Neuronal stem cell (in vitro differentiated cells): ENCODE measurements at regions not wholly inside any gene's neighbourhood (a gene's known extent, or its start where the extent isn't known, plus 50 kb on each side); places are given as distances from the start of the nearest gene placed in this dataset.

Experiments used
- DNase-seq: peaks from one replicate; pipeline ENCODE4 v3.0.0-alpha.2; 2013; ENCODE audit warnings: low spot score
- H2AFZ ChIP-seq: one replicate; pipeline ENCODE4 v1.6.1; 2013; ENCODE audit warnings: mild to moderate bottlenecking, low read length, inconsistent platforms
- H2AK5ac ChIP-seq: 2 replicates; pipeline ENCODE4 v1.6.1; 2013; ENCODE audit warnings: low read depth, mild to moderate bottlenecking, inconsistent platforms, low read length, moderate library complexity, mixed read lengths
- H2BK120ac ChIP-seq: 2 replicates; pipeline ENCODE4 v1.6.1; 2013; ENCODE audit warnings: low read depth, mild to moderate bottlenecking, inconsistent platforms, low read length, moderate library complexity, mixed read lengths
- H2BK12ac ChIP-seq: one replicate; pipeline ENCODE4 v1.6.1; 2013; ENCODE audit warnings: low read length, inconsistent platforms
- H2BK15ac ChIP-seq: 2 replicates; pipeline ENCODE4 v1.6.1; 2013; ENCODE audit warnings: mild to moderate bottlenecking, low read length, inconsistent platforms, mixed read lengths
- H2BK5ac ChIP-seq: one replicate; pipeline ENCODE4 v1.6.1; 2013; ENCODE audit warnings: inconsistent platforms, mild to moderate bottlenecking, low read length, moderate library complexity
- H3K14ac ChIP-seq: one replicate; pipeline ENCODE4 v1.6.1; 2013; ENCODE audit warnings: low read length, inconsistent platforms
- H3K18ac ChIP-seq: 2 replicates; pipeline ENCODE4 v1.6.1; 2013; ENCODE audit warnings: low read length, inconsistent platforms
- H3K23ac ChIP-seq: 2 replicates; pipeline ENCODE4 v1.6.1; 2013; ENCODE audit warnings: low read depth, mild to moderate bottlenecking, mixed read lengths, low read length, inconsistent platforms; ENCODE audit not compliant: poor library complexity
- H3K27ac ChIP-seq: replicated peaks from 3 replicates; pipeline ENCODE4 v1.5.1; 2013; ENCODE audit warnings: low read length, inconsistent platforms
- H3K27me3 ChIP-seq, 3 experiments: 2 replicates each; pipeline ENCODE4 v1.6.1; 2013; ENCODE audit warnings: low read length in 3 of 3, mild to moderate bottlenecking in 2 of 3, inconsistent platforms in 1 of 3, low read depth in 1 of 3, mixed read lengths in 1 of 3, moderate library complexity in 1 of 3; ENCODE audit not compliant: control insufficient read depth in 3 of 3, insufficient read depth in 3 of 3
- H3K36me3 ChIP-seq, 2 donors: replicated peaks in 1 of 2; 2 replicates each; pipeline ENCODE4 v1.6.1; 2013; ENCODE audit warnings: low read length in 2 of 2; ENCODE audit not compliant: control insufficient read depth in 2 of 2, insufficient read depth in 2 of 2
- H3K4ac ChIP-seq: 2 replicates; pipeline ENCODE4 v1.6.1; 2013; ENCODE audit warnings: inconsistent platforms, mild to moderate bottlenecking, low read length, moderate library complexity
- H3K4me1 ChIP-seq, 2 donors: 1 replicate in 1 of 2; 2 replicates in 1 of 2; pipeline ENCODE4 v1.6.1; 2013; ENCODE audit warnings: low read length in 2 of 2, low read depth in 1 of 2; ENCODE audit not compliant: control insufficient read depth in 2 of 2, insufficient read depth in 1 of 2
- H3K4me2 ChIP-seq: one replicate; pipeline ENCODE4 v1.6.1; 2013; ENCODE audit warnings: mild to moderate bottlenecking, low read length, inconsistent platforms; ENCODE audit not compliant: insufficient read depth, poor library complexity, severe bottlenecking
- H3K4me3 ChIP-seq, 2 donors: 2 replicates each; pipeline ENCODE4 v1.5.1; 2013; ENCODE audit warnings: low read length in 2 of 2, mild to moderate bottlenecking in 2 of 2, inconsistent platforms in 1 of 2, moderate library complexity in 1 of 2
- H3K79me1 ChIP-seq: one replicate; pipeline ENCODE4 v1.6.1; 2013; ENCODE audit warnings: low read depth, mild to moderate bottlenecking, inconsistent platforms, low read length, moderate library complexity
- H3K9ac ChIP-seq: one replicate; pipeline ENCODE4 v1.6.1; 2013; ENCODE audit warnings: mild to moderate bottlenecking, low read depth, low read length, inconsistent platforms; ENCODE audit not compliant: poor library complexity
- H3K9me3 ChIP-seq, 2 donors: replicated peaks in 1 of 2; 2 replicates each; pipeline versions ENCODE3 to v1.6.1; 2013; ENCODE audit warnings: low read length in 2 of 2, mild to moderate bottlenecking in 2 of 2, inconsistent platforms in 1 of 2, low read depth in 1 of 2, mixed read lengths in 1 of 2, moderate library complexity in 1 of 2; ENCODE audit not compliant: control insufficient read depth in 2 of 2, insufficient read depth in 1 of 2
- H4K8ac ChIP-seq: one replicate; pipeline ENCODE4 v1.6.1; 2013; ENCODE audit warnings: low read depth, mild to moderate bottlenecking, inconsistent platforms, low read length, moderate library complexity
- H4K91ac ChIP-seq: one replicate; pipeline ENCODE4 v1.6.1; 2013; ENCODE audit warnings: low read length, low read depth, mild to moderate bottlenecking, inconsistent platforms; ENCODE audit not compliant: poor library complexity
- WGBS, 2 donors: extraction: QIAGEN DNeasy Blood & Tissue Kit; methylation state at CpG; one replicate each; pipeline ENCODE4 v1.1.7; 2013; ENCODE audit warnings: missing lambda C conversion rate in 2 of 2, mixed read lengths in 1 of 2; ENCODE audit not compliant: insufficient read length in 2 of 2, insufficient replicate concordance in 1 of 2; ENCODE audit errors: extremely low coverage in 2 of 2; 5-methylcytosine and 5-hydroxymethylcytosine counted together

DNA sequence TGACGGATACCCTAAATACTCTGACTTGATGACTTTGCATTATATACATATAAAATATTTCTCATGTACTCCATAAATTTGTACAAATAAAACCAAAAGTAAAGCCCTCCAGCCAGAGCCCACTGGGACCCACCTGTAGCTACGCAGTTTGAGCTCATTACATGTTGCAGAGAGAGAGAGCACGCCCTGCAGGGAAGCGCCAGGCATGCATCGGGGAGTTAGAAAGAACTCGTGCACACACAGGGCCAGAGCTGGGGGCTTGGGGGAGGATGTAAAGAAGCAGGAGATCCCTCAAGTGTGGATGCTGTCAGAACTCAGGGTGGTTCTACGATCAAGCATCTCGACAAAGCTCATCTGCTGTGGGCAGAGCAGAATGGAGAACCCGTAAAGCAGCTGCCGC is 178.5 kb upstream of the RTL1 start:
- no peak overlapping the region for H2AK5ac ChIP-seq
- H3K14ac ChIP-seq: no peak overlapping the region
- H2BK5ac ChIP-seq: no peak overlapping the region
- H3K9me3 ChIP-seq: peaks cover 0 to 2% of the 10 kb centered on the region in 2 donors
- no peak overlapping the region for H3K27ac ChIP-seq
- no peak overlapping the region for H2BK120ac ChIP-seq
- H3K4me3 ChIP-seq: no peak overlapping the region
- no peak for DNase-seq
- H2BK12ac ChIP-seq: no peak overlapping the region
- H3K23ac ChIP-seq: no peak overlapping the region
- no peaks in the 10 kb centered on the region for H3K79me1 ChIP-seq
- no peak overlapping the region for H3K4ac ChIP-seq
- no peaks in the 10 kb centered on the region for H3K36me3 ChIP-seq
- H4K8ac ChIP-seq: no peak overlapping the region
- peaks cover 3 to 4% of the 10 kb centered on the region in 2 donors for H3K4me1 ChIP-seq
- H2BK15ac ChIP-seq: no peak overlapping the region
- no CpG with 5 or more reads among the region's 10 CpGs for WGBS, 2 donors
- H4K91ac ChIP-seq: no peak overlapping the region
- peaks cover 0 to 19% (median 16%) of the 10 kb centered on the region in 3 experiments for H3K27me3 ChIP-seq
- H3K18ac ChIP-seq: no peak overlapping the region
- no peak overlapping the region for H3K4me2 ChIP-seq
- H3K9ac ChIP-seq: no peak overlapping the region
- H2AFZ ChIP-seq: no peak overlapping the region

DNA sequence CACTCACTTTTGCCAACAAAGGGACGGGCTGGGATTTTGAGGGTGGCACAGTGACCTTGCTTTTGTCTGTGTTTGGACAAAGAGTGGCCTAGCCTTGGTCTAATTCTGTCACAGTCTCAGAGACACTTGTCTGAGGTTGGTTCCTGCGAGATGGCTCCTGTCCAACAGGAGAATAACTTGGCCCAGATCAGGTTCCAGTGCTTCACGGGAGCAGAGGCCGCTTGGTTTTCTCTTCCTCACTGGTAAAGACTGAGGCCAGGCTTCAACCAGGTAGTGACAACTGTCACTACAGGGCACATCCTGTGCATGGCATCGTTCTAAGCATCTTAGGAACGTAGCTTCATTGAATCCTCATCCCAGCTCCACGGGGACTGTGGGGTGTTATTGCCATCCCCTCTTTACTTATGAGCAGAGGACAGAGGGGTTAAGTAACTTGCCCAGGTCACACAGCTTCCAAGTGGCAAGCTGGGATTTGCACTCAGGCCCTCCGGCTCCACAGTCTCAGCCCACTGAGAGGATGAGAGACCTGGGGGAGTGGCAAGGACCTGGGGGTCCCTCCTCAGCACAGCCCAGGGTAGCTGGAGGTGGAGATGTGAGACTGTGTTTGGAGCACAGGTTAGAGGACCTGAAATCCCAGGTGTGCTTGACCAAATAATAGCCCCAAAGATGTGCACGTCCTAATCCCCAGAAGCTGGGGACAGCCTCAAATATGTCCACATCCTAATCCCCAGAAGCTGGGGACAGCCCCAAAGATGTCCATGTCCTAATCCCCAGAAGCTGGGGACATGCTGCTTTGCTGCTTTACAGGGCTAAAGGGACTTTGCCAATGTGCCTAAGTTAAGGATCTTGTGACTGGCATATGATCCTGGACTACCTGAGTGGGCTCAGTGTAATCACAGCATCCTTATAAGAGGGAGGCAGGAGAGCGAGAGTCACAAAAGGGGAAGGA is 179.2 kb upstream of the RTL1 start:
- Histone ChIP-seq H2BK12ac (no peak overlapping the region), H2BK5ac (no peak overlapping the region), H3K18ac (no peak overlapping the region), H3K14ac (no peak overlapping the region), H3K9me3 (peaks cover 0 to 2% of the 10 kb centered on the region in 2 donors), H3K36me3 (no peaks in the 10 kb centered on the region), H2BK15ac (no peak overlapping the region), H4K91ac (peak overlapping the region; percentile 39), H3K27ac (no peak overlapping the region), H3K79me1 (no peaks in the 10 kb centered on the region), H3K4me1 (peaks cover 0 to 1% of the 10 kb centered on the region in 2 donors), H2AK5ac (peak overlapping the region; percentile 54), H3K9ac (no peak overlapping the region), H3K27me3 (peaks cover 0 to 16% (median 12%) of the 10 kb centered on the region in 3 experiments), H3K23ac (no peak overlapping the region), H3K4me3 (no peak overlapping the region), H2BK120ac (no peak overlapping the region), H4K8ac (no peak overlapping the region), H3K4ac (no peak overlapping the region), H3K4me2 (no peak overlapping the region), H2AFZ (no peak overlapping the region)
- DNase-seq: no peak
- no CpG with 5 or more reads among the region's 10 CpGs for WGBS, 2 donors

DNA sequence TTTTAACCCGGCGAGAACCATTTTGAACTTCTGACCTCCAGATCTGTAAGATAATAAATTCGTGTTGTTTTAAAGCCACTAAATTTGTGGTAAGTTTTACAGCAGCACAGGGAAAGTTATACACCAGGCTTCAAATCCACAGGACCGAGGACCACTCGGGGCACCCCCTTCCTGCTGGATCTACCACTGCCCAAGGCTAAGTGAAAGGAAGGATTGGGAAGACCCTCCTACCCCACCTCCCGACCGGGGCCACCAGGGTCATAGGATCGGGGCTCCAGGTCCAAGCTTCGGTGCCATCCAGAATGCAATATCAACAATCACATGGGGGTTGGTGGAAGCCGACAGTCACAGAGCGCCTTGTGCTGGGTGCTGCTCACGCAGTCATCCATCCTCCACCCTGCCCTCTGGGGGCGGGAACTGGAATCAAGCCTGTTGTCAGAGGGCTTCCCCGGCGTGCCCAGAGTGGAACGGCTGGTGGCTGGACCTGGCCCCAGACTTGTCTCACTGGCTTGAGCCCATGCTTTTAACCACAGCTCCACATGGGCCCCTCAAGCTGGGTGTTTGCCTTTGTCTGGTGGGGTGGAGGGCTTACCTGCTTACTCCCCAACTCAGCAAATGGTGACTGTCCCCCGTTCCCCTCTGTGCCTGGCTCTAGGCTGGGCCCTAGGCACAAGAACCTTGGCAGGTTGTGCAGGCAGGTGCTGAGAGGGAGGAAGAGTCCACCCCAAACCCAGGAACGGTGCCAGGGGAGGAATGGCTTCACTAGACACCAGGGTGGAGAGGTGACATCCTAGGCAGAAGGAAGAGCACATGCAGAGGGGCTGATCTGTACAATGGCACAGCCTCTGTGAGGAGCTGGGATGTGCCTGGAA is 180.3 kb upstream of the RTL1 start:
- H2BK15ac ChIP-seq: no peak overlapping the region
- H3K27ac ChIP-seq: no peak overlapping the region
- no peak for DNase-seq
- H3K79me1 ChIP-seq: no peaks in the 10 kb centered on the region
- no peak overlapping the region for H2BK12ac ChIP-seq
- no peak overlapping the region for H2BK120ac ChIP-seq
- H4K91ac ChIP-seq: no peak overlapping the region
- no peak overlapping the region for H2AK5ac ChIP-seq
- H2AFZ ChIP-seq: no peak overlapping the region
- no peak overlapping the region for H4K8ac ChIP-seq
- no peaks in the 10 kb centered on the region for H3K36me3 ChIP-seq
- no peak overlapping the region for H3K9ac ChIP-seq
- no peak overlapping the region for H3K23ac ChIP-seq
- peak overlapping the region; percentile 15 for H3K18ac ChIP-seq
- no peak overlapping the region for H3K4me3 ChIP-seq
- no peak overlapping the region for H2BK5ac ChIP-seq
- H3K9me3 ChIP-seq: peaks cover 0 to 2% of the 10 kb centered on the region in 2 donors
- H3K14ac ChIP-seq: no peak overlapping the region
- H3K4me2 ChIP-seq: no peak overlapping the region
- no CpG with 5 or more reads among the region's 18 CpGs for WGBS, 2 donors
- peaks cover 0 to 7% (median 1%) of the 10 kb centered on the region in 3 experiments for H3K27me3 ChIP-seq
- no peak overlapping the region for H3K4ac ChIP-seq
- H3K4me1 ChIP-seq: no peaks in the 10 kb centered on the region

DNA sequence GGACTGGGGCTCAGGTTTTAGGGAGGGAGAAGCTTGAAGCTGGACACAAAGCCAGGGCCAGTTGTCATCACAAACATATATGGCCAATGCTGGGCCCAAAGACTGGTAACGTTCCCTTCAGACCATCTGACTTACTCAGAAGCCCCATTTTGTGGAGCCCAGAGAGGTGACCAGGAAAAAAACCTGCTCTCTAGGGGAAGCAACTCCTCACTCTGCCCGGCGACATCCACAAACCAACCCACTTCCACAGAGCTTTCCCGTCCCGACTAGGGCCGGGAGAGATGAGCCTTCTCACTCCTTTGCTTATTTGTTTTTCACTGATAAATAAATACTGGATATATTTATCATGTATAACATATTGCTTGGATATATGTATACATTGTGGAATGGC is 180.9 kb upstream of the RTL1 start:
- Histone ChIP-seq H3K14ac (no peak overlapping the region), H2BK12ac (no peak overlapping the region), H3K79me1 (no peaks in the 10 kb centered on the region), H3K27ac (no peak overlapping the region), H3K4ac (no peak overlapping the region), H3K9me3 (peaks cover 0 to 2% of the 10 kb centered on the region in 2 donors), H3K27me3 (peaks cover 0 to 2% (median 0%) of the 10 kb centered on the region in 3 experiments), H3K4me2 (no peak overlapping the region), H3K18ac (no peak overlapping the region), H3K4me3 (no peak overlapping the region), H3K4me1 (no peaks in the 10 kb centered on the region), H2BK120ac (no peak overlapping the region), H2AFZ (no peak overlapping the region), H2BK5ac (no peak overlapping the region), H3K23ac (no peak overlapping the region), H2BK15ac (no peak overlapping the region), H3K36me3 (no peaks in the 10 kb centered on the region), H4K91ac (no peak overlapping the region), H2AK5ac (no peak overlapping the region), H3K9ac (no peak overlapping the region), H4K8ac (no peak overlapping the region)
- no CpG with 5 or more reads among the region's 6 CpGs for WGBS, 2 donors
- DNase-seq: no peak
